Posterior cingulate gyrus (tissue), 11 donors: ENCODE measurements at regions not wholly inside any gene's neighbourhood (a gene's known extent, or its start where the extent isn't known, plus 50 kb on each side); places are given as distances from the start of the nearest gene placed in this dataset.
A peak's percentile ranks its signal among the peaks of the same experiment; 100 is the strongest.
"Not testable (repeated sequence)": the region's sequence is repeated elsewhere in the genome, so short reads cannot be mapped to it uniquely, and the experiment has no call there.

ENCODE experiments used
- DNase-seq, 10 donors: peaks; one replicate each; pipeline versions ENCODE4 v3.0.0 to v3.0.0-alpha.2; 2020 to 2021; ENCODE audit warnings: mixed read lengths in 3 of 10
- intact Hi-C: fragments of 100-400 bp; cut with DNase I; formaldehyde crosslinking; loops from one replicate; pipeline ENCODE4 v1.15.1; 2023

DNA sequence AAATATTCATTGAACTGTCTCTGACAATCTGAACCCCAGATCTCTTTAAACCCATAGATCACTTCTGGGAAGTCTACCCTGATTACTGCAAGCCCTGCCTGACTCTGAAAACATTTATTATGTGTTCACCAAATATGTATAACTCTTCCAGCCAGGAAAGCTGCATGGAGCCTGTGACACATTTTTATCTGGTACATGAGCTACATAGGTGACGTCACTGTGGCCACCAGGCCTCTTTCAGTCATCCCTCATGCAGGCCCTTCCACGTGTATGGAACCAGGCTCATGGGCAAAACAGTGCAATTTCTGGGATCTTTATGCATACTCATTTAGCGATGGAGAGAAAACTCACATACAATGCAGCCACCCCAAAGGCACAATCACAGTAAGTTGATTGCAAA lies 133.9 kb upstream of the NUPR2 start:
- no peak for DNase-seq
- intact Hi-C loops: no loop called here

DNA sequence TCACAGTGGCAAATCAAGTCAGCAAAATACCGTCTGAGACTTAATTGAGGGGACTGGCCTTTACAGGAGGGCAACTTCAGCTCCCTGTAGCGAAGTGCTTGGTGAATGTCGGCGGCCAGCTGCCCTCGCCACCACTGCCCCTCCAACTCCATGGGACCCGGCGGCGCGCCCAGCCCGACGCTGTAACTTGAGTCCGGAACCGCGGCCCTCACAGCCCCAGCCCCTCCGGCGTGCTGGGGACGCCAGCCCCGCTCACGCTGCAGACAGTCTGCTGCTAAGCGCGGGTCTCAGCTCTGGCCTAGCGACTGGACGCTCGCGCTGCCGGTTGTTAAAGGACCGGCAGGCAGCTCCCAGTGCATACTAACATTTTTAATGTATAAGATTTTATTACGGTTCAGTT lies 113.4 kb upstream of the NUPR2 start:
- DNase-seq: no peak
- intact Hi-C loops: no loop called here

DNA sequence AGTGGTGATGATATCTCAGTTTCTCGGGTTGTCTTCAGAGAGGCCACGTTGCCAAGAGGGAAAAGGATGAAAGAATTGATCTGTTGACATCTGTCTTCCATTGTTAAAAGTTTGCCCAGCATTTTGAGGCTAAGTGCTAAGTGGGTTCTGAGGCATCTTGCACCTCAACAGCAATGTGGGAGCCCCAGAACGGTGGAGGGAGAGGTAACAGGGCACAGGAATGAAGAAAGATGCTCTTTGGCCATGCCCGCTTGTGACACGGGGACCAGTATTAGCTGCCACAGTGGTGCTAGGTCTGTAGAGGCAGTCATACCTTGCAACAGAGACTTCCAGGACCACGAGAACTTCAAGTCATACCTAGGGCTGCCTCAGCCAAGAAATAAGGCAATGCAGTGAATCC lies 106.6 kb upstream of the NUPR2 start:
- no peak for DNase-seq
- intact Hi-C loops: no loop called here

DNA sequence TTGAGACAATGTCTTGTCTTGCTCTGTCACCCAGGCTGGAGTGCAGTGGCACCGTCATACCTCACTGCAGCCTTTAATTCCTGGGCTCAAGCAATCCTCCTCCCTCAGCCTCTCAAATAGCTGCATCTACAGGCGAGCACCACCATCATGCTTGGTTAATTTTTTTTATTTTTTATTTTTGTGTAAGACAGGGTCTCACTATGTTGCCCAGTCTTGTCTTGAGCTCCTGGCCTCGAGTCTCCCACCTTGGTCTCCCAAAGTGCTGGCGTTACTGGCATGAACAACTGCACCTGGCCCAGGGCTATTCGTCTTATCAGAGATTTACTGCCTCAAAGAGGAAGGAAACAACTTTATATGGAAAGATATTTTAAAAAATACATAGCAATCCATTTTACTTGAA lies 102.8 kb upstream of the NUPR2 start:
- DNase-seq: no peak
- intact Hi-C loops: no loop called here

DNA sequence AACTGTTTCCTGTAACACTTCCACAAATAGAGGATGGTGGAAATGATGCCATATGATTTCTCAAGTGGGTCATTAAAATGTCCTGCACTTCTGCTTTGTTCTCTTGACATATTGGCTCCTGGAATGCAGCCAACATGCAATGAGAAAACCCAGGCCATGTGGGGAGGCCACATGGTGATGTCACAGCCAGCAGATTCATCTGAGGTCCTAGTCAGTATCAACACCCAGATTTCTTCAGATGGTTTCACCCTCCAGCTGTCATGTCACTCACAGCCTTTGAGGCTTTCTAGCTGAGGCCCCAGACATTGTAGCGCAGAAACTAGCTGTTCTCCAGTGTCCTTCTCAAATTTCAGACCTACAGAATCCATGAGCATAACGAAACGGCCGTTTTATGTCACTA lies 102.3 kb upstream of the NUPR2 start:
- no peak for DNase-seq
- intact Hi-C loops: no loop called here

DNA sequence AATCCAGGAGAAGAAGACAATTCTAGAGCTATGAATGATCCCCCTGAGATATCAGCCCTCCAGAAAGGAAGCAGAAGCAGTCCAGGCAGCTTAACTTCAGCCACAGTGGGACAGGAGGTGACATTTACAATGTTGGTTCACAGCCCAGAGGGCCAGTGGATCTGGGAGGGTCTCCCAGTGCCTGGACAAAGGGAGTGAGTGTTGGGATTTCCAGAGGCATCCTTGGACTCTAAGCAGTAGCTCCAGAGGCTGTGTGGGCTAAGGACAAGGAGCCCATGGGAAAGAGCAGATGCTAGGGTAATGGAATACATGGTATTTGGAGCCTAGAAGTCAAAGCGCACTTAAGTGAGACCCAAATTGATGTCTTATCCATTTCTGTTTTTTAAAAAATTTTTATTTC lies 97.4 kb upstream of the NUPR2 start:
- DNase-seq: no peak
- intact Hi-C loops: no loop called here

DNA sequence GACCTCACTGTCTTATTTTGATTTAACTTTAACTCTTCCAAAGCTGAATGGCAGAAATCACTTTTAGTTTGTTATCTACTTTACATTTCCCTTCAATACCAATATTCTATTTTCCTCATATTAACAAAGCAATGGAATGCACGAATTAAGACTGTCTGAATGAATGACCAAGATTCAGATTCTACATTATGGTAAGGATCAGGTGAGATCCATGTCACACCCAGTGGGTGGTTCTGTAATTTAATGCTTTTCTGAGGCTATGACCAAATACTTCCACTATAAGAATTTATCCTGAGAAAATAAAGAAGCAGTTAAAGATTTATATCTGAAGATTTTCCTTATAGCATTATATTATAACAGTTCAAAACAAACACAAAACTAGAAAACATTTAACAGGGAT lies 90.2 kb upstream of the NUPR2 start:
- intact Hi-C loops: no loop called here
- DNase-seq: no peak

DNA sequence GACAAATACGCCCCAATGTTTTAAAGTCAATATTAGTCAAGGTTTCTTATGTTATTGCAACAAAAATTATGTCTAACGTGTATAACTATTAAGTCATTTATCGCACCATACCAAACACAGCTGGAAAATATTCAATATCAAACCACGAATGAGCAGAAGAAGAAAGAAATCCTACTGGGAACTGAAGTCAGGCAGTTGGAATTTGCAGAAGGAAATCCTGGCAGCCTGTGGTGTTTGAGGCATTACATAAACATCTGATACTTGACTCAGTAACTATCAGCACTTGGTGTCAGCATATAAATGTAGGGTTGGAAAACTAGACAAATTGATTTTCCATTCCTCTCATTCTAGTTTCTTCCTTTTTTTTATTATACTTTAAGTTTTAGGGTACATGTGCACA lies 83.4 kb upstream of the NUPR2 start:
- no peak for DNase-seq

DNA sequence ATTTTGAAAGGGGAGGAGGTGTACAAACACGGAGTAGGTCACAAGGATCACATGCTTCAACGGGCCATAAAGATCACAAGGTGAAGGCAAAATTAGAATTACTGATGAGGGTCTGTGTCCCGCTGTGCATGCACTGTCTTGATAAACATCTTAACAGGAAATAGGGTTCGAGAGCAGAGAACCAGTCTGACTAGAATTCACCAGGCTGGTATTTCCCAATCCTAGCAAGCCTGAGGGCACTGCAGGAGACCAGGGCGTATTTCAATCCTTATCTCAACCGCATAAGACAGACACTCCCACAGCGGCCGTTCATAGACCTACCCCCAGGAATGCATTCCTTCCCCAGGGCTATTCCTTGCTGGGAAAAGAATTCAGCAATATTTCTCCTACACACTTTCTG lies 80.0 kb upstream of the NUPR2 start:
- DNase-seq, intact Hi-C loops: not testable (repeated sequence)

More for the DNA sequence above, 83.4 kb upstream of the NUPR2 start:
- intact Hi-C loops: no loop called here

DNA sequence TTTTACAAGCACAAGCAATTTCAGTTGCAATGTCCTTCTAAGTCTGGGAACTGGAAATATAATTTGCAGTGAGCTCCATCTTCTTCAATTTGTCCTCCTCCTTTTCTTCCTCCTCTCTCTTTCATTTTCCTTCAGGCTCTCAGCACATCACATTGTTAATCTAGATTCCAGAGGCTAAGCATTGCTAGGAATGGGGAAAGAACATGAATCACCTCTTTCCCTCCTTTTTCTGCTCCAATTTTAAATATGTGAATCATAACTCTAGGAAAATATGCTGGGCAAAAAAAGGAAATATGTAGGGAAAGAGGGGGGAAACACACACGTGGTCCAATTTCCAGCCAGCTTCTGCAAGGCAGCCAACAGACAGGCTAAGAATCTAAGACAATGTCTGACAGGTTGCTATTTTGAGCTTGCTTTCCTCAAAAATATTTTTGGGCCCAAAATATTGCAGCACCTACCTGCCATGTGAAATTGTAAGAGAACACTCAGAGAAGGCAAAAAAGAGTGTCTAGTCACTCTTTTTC lies 72.7 kb upstream of the NUPR2 start:
- intact Hi-C loops: no loop called here

DNA sequence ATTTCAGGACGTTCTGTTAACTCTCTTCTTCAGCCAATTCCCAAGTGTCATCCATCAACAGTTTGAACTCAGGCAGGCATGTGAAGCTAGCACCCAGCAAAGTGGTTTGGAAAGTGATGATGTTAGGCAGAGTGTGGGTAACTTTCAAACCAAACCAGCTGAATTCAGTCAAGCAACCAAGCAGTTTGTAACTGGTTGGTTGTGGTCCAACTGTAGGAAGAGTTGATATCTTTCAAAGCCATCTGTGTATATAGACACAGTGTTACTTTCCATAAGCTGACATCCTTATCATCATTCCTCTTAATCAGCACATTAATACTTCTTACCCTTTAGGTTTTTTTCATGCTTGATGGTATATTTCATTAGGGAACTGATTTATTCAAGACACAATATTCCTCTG lies 72.2 kb upstream of the NUPR2 start:
- no peak for DNase-seq
- intact Hi-C loops: no loop called here

More for the DNA sequence above, 72.7 kb upstream of the NUPR2 start:
- DNase-seq: no peak

DNA sequence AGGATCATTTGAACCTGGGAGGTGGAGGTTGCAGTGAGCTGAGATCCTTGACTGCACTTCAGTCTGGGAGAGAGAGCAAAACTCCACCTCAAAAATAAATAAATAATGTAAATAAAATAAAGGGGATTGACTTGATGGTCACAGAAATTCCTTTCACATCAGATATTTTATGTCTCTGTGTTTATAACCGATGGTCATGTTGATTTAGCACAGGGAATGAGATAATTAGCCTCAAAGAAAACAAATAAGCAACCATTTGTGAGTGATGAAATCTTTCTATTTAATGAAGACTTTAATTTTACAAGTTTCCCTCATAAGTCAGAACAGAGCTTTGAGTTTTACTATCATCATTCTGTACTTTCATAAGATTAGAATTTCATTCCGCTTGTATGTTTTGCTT lies 64.8 kb upstream of the NUPR2 start:
- intact Hi-C loops: no loop called here
- no peak for DNase-seq

DNA sequence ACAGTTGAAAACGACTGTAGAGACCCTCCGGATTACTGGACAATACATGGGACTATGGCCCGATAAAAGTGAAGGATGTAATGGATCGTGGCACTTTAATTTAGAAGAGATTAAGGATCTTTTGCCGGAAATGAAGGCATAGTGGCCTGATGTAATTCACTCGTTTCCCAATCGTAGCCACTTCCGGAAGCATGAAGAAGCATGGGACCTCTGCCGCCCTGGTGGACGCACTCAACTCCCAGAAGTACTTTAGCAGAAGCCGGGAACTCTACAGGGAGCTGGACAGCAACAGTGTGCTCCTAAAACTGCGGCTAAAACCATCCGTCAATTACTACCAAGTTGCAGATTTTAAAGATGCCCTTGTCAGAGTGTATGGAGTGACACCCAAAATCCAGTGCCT lies 59.6 kb upstream of the NUPR2 start:
- no peak for DNase-seq
- intact Hi-C loops: no loop called here

DNA sequence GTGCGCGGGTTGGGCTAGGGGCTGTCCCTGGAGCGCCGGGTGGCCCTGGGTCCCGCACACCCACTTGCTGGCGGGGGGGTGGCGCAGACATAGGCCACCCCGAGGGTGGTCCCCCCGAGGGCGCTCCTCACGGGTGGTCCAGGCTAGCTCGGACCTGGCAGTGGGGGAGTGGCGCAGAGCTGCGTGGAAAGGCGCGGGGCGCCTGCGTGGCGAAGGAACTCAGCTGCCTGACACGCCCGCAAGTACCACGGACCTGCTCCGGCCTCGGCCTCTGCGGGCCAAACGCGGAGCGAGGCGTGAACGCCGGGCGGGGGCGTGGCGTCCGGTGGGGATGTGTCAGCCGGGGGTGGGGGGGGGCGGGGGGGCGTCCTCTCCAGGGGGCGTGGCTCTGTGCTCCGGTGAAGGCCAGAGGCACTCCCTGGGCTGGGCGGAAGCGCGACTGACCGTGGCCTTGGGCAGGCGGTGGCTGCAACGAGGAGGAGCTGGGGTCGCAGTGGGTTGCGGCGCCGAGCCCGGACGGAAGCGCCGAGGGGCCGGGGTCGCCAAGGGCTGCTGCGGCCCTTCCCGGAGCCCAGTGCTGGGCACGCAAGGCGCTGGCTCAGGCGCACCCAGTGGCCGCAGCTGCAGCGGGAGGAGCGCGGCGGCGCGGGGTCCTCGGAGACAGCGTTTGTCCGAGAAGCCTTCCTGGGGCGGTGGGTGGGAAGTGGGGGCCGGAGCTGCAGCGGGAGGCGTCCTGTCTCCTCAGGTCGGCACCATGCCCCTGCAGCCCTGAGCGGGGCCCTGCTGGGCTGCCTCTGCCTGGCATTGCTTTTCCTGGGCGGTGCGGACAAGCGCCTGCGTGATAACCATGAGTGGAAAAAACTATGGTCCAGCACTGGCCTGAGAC lies 58.9 kb upstream of the NUPR2 start:
- DNase-seq: peak in 4 of 10 donors; percentile 8 to 85 (median 74)
- intact Hi-C loops: no loop called here

DNA sequence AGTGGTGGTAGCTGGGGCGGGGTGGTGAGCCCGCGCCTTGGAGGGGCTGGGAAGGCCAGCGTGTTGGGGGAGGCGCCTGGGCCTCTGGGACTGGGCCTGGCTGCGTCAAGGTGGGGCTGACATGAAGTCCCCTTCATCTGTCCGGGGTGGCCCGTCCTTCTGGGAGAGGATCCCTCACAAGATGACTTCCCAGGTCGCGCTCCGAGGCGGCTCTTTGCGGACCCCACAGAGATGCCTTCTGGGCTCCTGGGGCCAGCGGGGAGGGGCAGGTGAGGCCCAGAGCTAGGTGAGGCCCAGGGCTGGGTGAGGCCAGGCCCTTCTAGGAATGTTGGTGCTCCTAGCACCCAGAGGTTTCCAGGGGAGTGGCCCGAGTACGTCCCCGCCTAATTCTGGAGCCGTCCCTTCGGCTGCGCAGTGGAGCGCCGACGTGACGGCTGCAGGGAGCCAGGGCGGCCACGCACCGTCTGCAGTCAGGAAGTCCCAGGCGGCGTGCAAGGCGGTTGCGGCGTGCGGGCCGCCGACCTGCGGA lies 58.2 kb upstream of the NUPR2 start:
- intact Hi-C loops: no loop called here
- DNase-seq: peak in 2 of 10 donors; percentile 61 to 82
